Breast epithelium (tissue), 3 donors: ENCODE measurements at regions not wholly inside any gene's neighbourhood (a gene's known extent, or its start where the extent isn't known, plus 50 kb on each side); places are given as distances from the start of the nearest gene placed in this dataset.

Experiments
- POLR2A ChIP-seq: fragments of 450-650 bp; IDR thresholded peaks from one replicate; pipeline ENCODE4 v1.6.1; 2016; ENCODE audit warnings: antibody characterized with exemption, mild to moderate bottlenecking, moderate library complexity
- POLR2AphosphoS5 ChIP-seq, 3 donors: sonication (generic); formaldehyde crosslinking; IDR thresholded peaks; one replicate each; pipeline ENCODE4 v1.6.1; 2017; ENCODE audit warnings: antibody characterized with exemption in 3 of 3
- TF ChIP-seq, protein P1 (sequence below), 3 donors: fragments of 450-650 bp; IDR thresholded peaks; one replicate each; pipeline ENCODE4 v1.5.1; 2016 to 2017; ENCODE audit warnings: antibody characterized with exemption in 3 of 3, mild to moderate bottlenecking in 3 of 3, moderate library complexity in 3 of 3

DNA sequence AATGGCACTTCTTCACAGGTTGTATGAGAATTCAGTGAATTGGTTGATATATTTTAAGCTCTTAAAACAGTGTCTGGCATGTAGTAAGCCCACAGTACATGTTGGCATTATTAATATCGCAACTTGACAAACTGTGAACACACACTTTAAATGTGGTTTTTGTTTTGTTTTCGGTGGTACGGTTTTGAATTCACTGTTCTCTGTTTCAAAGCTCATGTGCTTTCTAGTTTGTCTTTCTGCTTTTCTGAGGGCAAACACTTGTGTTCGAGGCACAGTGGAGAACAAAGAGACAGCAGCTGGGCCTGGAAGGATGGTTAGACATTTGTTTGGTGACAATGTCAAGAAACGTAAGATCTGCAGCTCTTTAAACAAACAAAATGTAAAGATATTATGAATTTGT is 276.5 kb upstream of the MC4R start:
- TF ChIP-seq, protein P1, sequence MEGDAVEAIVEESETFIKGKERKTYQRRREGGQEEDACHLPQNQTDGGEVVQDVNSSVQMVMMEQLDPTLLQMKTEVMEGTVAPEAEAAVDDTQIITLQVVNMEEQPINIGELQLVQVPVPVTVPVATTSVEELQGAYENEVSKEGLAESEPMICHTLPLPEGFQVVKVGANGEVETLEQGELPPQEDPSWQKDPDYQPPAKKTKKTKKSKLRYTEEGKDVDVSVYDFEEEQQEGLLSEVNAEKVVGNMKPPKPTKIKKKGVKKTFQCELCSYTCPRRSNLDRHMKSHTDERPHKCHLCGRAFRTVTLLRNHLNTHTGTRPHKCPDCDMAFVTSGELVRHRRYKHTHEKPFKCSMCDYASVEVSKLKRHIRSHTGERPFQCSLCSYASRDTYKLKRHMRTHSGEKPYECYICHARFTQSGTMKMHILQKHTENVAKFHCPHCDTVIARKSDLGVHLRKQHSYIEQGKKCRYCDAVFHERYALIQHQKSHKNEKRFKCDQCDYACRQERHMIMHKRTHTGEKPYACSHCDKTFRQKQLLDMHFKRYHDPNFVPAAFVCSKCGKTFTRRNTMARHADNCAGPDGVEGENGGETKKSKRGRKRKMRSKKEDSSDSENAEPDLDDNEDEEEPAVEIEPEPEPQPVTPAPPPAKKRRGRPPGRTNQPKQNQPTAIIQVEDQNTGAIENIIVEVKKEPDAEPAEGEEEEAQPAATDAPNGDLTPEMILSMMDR (IDR thresholded peaks at IDR 0.05) = no peak
- TF ChIP-seq POLR2A (no peak), POLR2AphosphoS5 (IDR thresholded peaks at IDR 0.05) (no peak)
